IMR-90 (cell line): ENCODE measurements at regions not wholly inside any gene's neighbourhood (a gene's known extent, or its start where the extent isn't known, plus 50 kb on each side); places are given as distances from the start of the nearest gene placed in this dataset.

Experiments used
- ATAC-seq: fragments of 200-7000 bp; cut with Tn5 transposase; 2 replicates; pipeline ENCODE4 v1.9.1; 2020; ENCODE audit warnings: low read depth, mild to moderate bottlenecking, moderate library complexity
- BruUV-seq: library from RNA; stranded (reverse); fragments of 400-500 nt; replicated peaks from 2 replicates; lab custom pipeline; 2021; lab: Mats Ljungman, UMichigan
- CTCF ChIA-PET: fragments of 300-600 bp; formaldehyde crosslinking; extraction: SDS; loops from one replicate; lab custom pipeline; 2021; ENCODE audit warnings: antibody characterized with exemption; lab: Yijun Ruan, JAX
- POLR2A ChIA-PET: fragments of 300-600 bp; sonication (Branson Sonifier 250); formaldehyde crosslinking; loops from one replicate; lab custom pipeline; 2022; ENCODE audit warnings: antibody characterized with exemption; ENCODE audit not compliant: unreplicated experiment; lab: Charles Lee
- DNase-seq: peaks from one replicate; pipeline ENCODE4 v3.0.0; 2013
- H2AFZ ChIP-seq: replicated peaks from 2 replicates; pipeline ENCODE3; 2013; ENCODE audit warnings: low read length, mild to moderate bottlenecking; ENCODE audit not compliant: poor library complexity
- H2AK5ac ChIP-seq: 2 replicates; pipeline ENCODE4 v1.6.1; 2013; ENCODE audit warnings: low read depth, low read length, inconsistent platforms
- H2AK9ac ChIP-seq: replicated peaks from 2 replicates; pipeline ENCODE3; 2013; ENCODE audit warnings: mild to moderate bottlenecking, low read depth, low read length, moderate library complexity; ENCODE audit not compliant: poor library complexity
- H2BK120ac ChIP-seq: 2 replicates; pipeline ENCODE4 v1.6.1; 2013; ENCODE audit warnings: low read depth, low read length, inconsistent platforms
- H2BK15ac ChIP-seq: 3 replicates; pipeline ENCODE4 v1.6.1; 2013; ENCODE audit warnings: low read depth, low read length, inconsistent platforms
- H2BK20ac ChIP-seq: 2 replicates; pipeline ENCODE4 v1.6.1; 2013; ENCODE audit warnings: low read depth, mild to moderate bottlenecking, inconsistent platforms, low read length, moderate library complexity
- H2BK5ac ChIP-seq: 2 replicates; pipeline ENCODE4 v1.6.1; 2013; ENCODE audit warnings: mild to moderate bottlenecking, low read depth, low read length, inconsistent platforms; ENCODE audit not compliant: poor library complexity, severe bottlenecking
- H3K14ac ChIP-seq: replicated peaks from 2 replicates; pipeline ENCODE4 v1.6.1; 2013; ENCODE audit warnings: low read depth, low read length, inconsistent platforms
- H3K18ac ChIP-seq: 2 replicates; pipeline ENCODE4 v1.6.1; 2013; ENCODE audit warnings: low read depth, low read length, control low read depth
- H3K23ac ChIP-seq: 2 replicates; pipeline ENCODE4 v1.6.1; 2013; ENCODE audit warnings: low read depth, low read length, inconsistent platforms
- H3K27ac ChIP-seq: 2 replicates; pipeline ENCODE4 v1.5.1; 2013; ENCODE audit warnings: mild to moderate bottlenecking, control low read depth, low read length; ENCODE audit not compliant: insufficient read depth
- H3K27me3 ChIP-seq: 2 replicates; pipeline ENCODE4 v1.6.1; 2013; ENCODE audit warnings: low read length; ENCODE audit not compliant: control insufficient read depth, insufficient read depth
- H3K36me3 ChIP-seq: 2 replicates; pipeline ENCODE4 v1.6.1; 2013; ENCODE audit warnings: low read length, mixed read lengths; ENCODE audit not compliant: control insufficient read depth, insufficient read depth
- H3K4ac ChIP-seq: 2 replicates; pipeline ENCODE4 v1.6.1; 2013; ENCODE audit warnings: low read depth, low read length, inconsistent platforms
- H3K4me1 ChIP-seq: 2 replicates; pipeline ENCODE4 v1.6.1; 2013; ENCODE audit warnings: low read length, mixed read lengths; ENCODE audit not compliant: control insufficient read depth, insufficient read depth
- H3K4me2 ChIP-seq: 2 replicates; pipeline ENCODE4 v1.6.1; 2013; ENCODE audit warnings: low read depth, mild to moderate bottlenecking, control low read depth, low read length, moderate library complexity
- H3K4me3 ChIP-seq: 2 replicates; pipeline ENCODE4 v1.5.1; 2013; ENCODE audit warnings: low read depth, mild to moderate bottlenecking, control low read depth, low read length, moderate library complexity; ENCODE audit not compliant: insufficient read depth
- H3K56ac ChIP-seq: 2 replicates; pipeline ENCODE4 v1.6.1; 2013; ENCODE audit warnings: low read length, inconsistent platforms; ENCODE audit not compliant: insufficient read depth; ENCODE audit errors: extremely low read depth
- H3K79me1 ChIP-seq, 2 experiments: 2 replicates each; pipeline ENCODE4 v1.6.1; 2013; ENCODE audit warnings: low read length in 2 of 2, inconsistent platforms in 1 of 2, low read depth in 1 of 2
- H3K9ac ChIP-seq: 2 replicates; pipeline ENCODE4 v1.6.1; 2013; ENCODE audit warnings: low read depth, low read length, control low read depth
- H3K9me1 ChIP-seq: 2 replicates; pipeline ENCODE4 v1.6.1; 2013; ENCODE audit warnings: low read length, inconsistent platforms; ENCODE audit not compliant: insufficient read depth
- H3K9me3 ChIP-seq: 2 replicates; pipeline ENCODE4 v1.6.1; 2013; ENCODE audit warnings: low read length; ENCODE audit not compliant: control insufficient read depth, insufficient read depth
- H4K20me1 ChIP-seq: 2 replicates; pipeline ENCODE4 v1.6.1; 2013; ENCODE audit warnings: low read length, inconsistent platforms; ENCODE audit not compliant: insufficient read depth
- H4K5ac ChIP-seq: 2 replicates; pipeline ENCODE4 v1.6.1; 2013; ENCODE audit warnings: mild to moderate bottlenecking, low read depth, low read length, control low read depth
- H4K8ac ChIP-seq, 2 experiments: 2 replicates each; pipeline ENCODE4 v1.6.1; 2013; ENCODE audit warnings: low read depth in 2 of 2, low read length in 2 of 2, control low read depth in 1 of 2, inconsistent platforms in 1 of 2
- H4K91ac ChIP-seq: 2 replicates; pipeline ENCODE4 v1.6.1; 2013; ENCODE audit warnings: low read depth, low read length, inconsistent platforms; ENCODE audit not compliant: insufficient read depth
- BHLHE40 ChIP-seq: fragments of 150-350 bp; IDR thresholded peaks from 2 replicates; pipeline ENCODE4 v1.6.1; 2016; ENCODE audit warnings: mild to moderate bottlenecking, low read depth, low read length
- CEBPB ChIP-seq: IDR thresholded peaks from 2 replicates; pipeline ENCODE4 v1.6.1; 2012; ENCODE audit warnings: low read depth, low read length, improper control_type of control experiment
- FOS ChIP-seq: fragments of 150-350 bp; IDR thresholded peaks from 2 replicates; pipeline ENCODE4 v1.6.1; 2016; ENCODE audit warnings: low read depth, low read length
- MAZ ChIP-seq: IDR thresholded peaks from 2 replicates; pipeline ENCODE4 v1.6.1; 2012; ENCODE audit warnings: low read depth, mild to moderate bottlenecking, low read length, improper control_type of control experiment, moderate library complexity, borderline replicate concordance
- MXI1 ChIP-seq: IDR thresholded peaks from 2 replicates; pipeline ENCODE4 v1.6.1; 2012; ENCODE audit warnings: low read depth, mild to moderate bottlenecking, low read length, moderate library complexity, borderline replicate concordance
- RAD21 ChIP-seq: IDR thresholded peaks from 2 replicates; pipeline ENCODE4 v1.6.1; 2012; ENCODE audit warnings: low read length, improper control_type of control experiment
- RFX5 ChIP-seq: IDR thresholded peaks from 2 replicates; pipeline ENCODE4 v1.8.0; 2012; ENCODE audit warnings: low read depth, mild to moderate bottlenecking, low read length, moderate library complexity
- USF2 ChIP-seq: fragments of 150-350 bp; IDR thresholded peaks from 2 replicates; pipeline ENCODE4 v1.6.1; 2017; ENCODE audit warnings: mild to moderate bottlenecking, antibody characterized with exemption, low read length, low read depth
- WGBS, 2 experiments: methylation state at CpG; one replicate each; pipeline versions ENCODE4 v1.1.5 to v1.1.7; 2013; ENCODE audit warnings: missing lambda C conversion rate in 2 of 2; ENCODE audit not compliant: insufficient read length in 1 of 2; ENCODE audit errors: extremely low coverage in 2 of 2; 5-methylcytosine and 5-hydroxymethylcytosine counted together
- dilution Hi-C: fragments of 300-500 bp; cut with HindIII; formaldehyde crosslinking; loops from one replicate; pipeline ENCODE4 v1.14.3; 2018; ENCODE audit warnings: low sequenced_read_pairs; ENCODE audit not compliant: unreplicated experiment
- in situ Hi-C: fragments of 300-500 bp; cut with MboI; formaldehyde crosslinking; loops from 3 replicates; pipeline ENCODE4 v1.14.3; 2019; ENCODE audit warnings: low sequenced_read_pairs, inconsistent platforms, mixed read lengths
- intact Hi-C: fragments of 100-400 bp; cut with micrococcal nuclease; formaldehyde crosslinking; loops from 2 replicates; pipeline ENCODE4 v1.10.0; 2022
- TF ChIP-seq, protein P1 (sequence below): fragments of 150-350 bp; IDR thresholded peaks from 2 replicates; pipeline ENCODE4 v1.6.1; 2016; ENCODE audit warnings: low read depth, mild to moderate bottlenecking, low read length, moderate library complexity, borderline replicate concordance
- TF ChIP-seq, protein P2 (sequence below): conservative IDR thresholded peaks from 2 replicates; pipeline ENCODE4 v1.5.1; 2012; ENCODE audit warnings: mild to moderate bottlenecking, low read depth, low read length, improper control_type of control experiment

DNA sequence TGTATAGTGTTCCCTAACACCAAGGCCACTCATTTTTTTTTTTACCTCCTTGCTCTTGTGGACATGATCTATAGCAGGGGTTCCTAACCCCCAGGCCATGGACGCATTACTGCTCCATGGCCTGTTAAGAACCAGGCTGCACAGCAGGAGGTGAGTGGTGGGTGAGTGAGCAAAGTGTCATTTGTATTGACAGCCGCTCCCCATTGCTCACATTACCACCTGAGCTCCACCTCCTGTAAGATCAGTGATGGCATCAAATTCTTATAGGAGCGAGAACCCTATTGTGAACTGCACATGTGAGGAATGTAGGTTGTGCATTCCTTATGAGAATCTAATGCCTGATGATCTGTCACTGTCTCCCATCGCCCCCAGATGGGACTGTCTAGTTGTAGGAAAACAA lies 342.0 kb downstream of the SOX9 start:
- Histone ChIP-seq H3K79me1 (peaks cover 34 to 70% of the 10 kb centered on the region in 2 experiments), H2AFZ (no peak overlapping the region), H2AK9ac (no peak overlapping the region), H3K14ac (no peak overlapping the region), H3K4me2 (no peak overlapping the region), H4K8ac (no peak overlapping the region), H4K20me1 (peaks cover 9% of the 10 kb centered on the region), H3K9me1 (peaks cover 27% of the 10 kb centered on the region), H3K27me3 (no peaks in the 10 kb centered on the region), H2AK5ac (no peak overlapping the region), H3K9me3 (no peaks in the 10 kb centered on the region), H2BK20ac (no peak overlapping the region), H4K5ac (no peak overlapping the region), H3K9ac (no peak overlapping the region), H3K4me3 (no peak overlapping the region), H3K18ac (no peak overlapping the region), H3K36me3 (no peaks in the 10 kb centered on the region), H3K27ac (no peak overlapping the region), H3K23ac (no peak overlapping the region), H4K91ac (no peak overlapping the region), H3K4ac (no peak overlapping the region), H2BK120ac (no peak overlapping the region), H3K56ac (no peak overlapping the region), H2BK15ac (no peak overlapping the region), H3K4me1 (peaks cover 12% of the 10 kb centered on the region), H2BK5ac (no peak overlapping the region)
- dilution Hi-C loops (no loop called here), in situ Hi-C loops (no loop called here), intact Hi-C loops (no loop called here)
- no CpG with 5 or more reads among the region's 4 CpGs for WGBS, 2 experiments
- ChIA-PET CTCF (no interaction called here), POLR2A (no interaction called here)
- TF ChIP-seq CEBPB (no peak), RAD21 (no peak), FOS (no peak), MAZ (no peak), RFX5 (no peak), USF2 (no peak), BHLHE40 (no peak), MXI1 (no peak)
- TF ChIP-seq, protein P1, sequence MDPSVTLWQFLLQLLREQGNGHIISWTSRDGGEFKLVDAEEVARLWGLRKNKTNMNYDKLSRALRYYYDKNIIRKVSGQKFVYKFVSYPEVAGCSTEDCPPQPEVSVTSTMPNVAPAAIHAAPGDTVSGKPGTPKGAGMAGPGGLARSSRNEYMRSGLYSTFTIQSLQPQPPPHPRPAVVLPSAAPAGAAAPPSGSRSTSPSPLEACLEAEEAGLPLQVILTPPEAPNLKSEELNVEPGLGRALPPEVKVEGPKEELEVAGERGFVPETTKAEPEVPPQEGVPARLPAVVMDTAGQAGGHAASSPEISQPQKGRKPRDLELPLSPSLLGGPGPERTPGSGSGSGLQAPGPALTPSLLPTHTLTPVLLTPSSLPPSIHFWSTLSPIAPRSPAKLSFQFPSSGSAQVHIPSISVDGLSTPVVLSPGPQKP, result no peak
- TF ChIP-seq, protein P2, sequence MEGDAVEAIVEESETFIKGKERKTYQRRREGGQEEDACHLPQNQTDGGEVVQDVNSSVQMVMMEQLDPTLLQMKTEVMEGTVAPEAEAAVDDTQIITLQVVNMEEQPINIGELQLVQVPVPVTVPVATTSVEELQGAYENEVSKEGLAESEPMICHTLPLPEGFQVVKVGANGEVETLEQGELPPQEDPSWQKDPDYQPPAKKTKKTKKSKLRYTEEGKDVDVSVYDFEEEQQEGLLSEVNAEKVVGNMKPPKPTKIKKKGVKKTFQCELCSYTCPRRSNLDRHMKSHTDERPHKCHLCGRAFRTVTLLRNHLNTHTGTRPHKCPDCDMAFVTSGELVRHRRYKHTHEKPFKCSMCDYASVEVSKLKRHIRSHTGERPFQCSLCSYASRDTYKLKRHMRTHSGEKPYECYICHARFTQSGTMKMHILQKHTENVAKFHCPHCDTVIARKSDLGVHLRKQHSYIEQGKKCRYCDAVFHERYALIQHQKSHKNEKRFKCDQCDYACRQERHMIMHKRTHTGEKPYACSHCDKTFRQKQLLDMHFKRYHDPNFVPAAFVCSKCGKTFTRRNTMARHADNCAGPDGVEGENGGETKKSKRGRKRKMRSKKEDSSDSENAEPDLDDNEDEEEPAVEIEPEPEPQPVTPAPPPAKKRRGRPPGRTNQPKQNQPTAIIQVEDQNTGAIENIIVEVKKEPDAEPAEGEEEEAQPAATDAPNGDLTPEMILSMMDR, result no peak
- no TSS peak for BruUV-seq
- ATAC-seq (no peak), DNase-seq (no peak)
